HG02938 (cell line): ENCODE measurements at regions not wholly inside any gene's neighbourhood (a gene's known extent, or its start where the extent isn't known, plus 50 kb on each side); places are given as distances from the start of the nearest gene placed in this dataset.
A peak's percentile ranks its signal among the peaks of the same experiment; 100 is the strongest.

Source experiments
- ATAC-seq: cut with Tn5 transposase; IDR thresholded peaks from one replicate; pipeline ENCODE4 v1.9.1; 2021; ENCODE audit warnings: mild to moderate bottlenecking, moderate library complexity; ENCODE audit not compliant: unreplicated experiment

DNA sequence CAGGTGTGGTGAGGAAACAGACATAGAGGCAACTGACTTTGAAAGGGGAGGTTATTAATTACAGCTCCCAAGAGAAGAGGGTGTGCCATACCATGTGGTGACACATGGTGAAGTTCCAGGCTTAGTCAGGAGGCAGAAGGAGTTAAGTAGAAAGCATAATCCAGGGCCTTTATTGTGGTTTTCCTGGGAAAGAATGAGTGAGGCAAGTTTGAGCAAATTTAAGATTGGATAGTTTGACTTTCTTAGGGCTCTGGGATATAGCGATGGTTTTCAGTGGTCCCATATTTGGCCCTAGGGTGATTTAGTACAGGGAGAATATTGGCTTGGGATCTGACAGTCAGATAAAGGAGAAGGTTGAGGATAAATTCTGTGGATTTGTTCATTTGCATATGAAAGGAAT is 495.9 kb upstream of the FSTL5 start:
- ATAC-seq = no peak

DNA sequence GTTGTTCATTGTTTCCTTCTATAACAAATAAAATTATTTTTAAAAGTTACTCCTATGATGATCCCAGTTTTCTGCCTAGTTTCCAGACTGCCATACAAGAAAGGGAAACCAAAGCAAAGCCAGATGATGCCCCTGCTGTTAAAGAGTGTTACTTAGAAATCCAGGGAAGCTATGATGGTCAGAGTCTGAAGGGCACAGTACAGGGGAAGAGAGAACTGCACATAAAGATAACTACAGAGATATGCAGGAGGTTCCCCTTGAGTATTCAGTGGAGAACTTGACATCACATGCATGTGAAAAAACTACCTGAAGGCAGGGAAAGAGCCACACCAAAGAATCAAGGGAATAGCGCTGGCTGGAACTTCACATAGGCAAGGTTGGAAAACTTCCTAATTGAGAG is 494.2 kb upstream of the FSTL5 start:
- ATAC-seq = no peak

DNA sequence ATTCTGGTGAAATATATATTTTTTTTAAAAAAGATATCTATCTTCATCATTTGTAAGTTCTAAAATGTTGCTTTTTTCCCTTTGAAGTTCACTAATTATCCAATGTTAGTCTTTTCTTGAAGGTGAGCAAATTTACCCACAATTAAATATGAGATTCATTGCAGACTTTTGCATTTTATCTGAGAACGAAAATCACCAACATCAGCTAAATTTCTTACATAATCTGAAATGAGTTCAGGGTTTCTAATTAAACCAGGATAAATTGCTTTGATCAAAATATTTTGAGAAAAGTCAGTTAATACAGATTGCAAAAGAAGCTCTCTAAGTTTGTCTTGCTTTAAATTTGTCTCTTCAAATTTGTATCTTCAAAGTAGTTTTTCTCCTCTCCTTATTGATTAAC is 486.4 kb upstream of the FSTL5 start:
- ATAC-seq = no peak

DNA sequence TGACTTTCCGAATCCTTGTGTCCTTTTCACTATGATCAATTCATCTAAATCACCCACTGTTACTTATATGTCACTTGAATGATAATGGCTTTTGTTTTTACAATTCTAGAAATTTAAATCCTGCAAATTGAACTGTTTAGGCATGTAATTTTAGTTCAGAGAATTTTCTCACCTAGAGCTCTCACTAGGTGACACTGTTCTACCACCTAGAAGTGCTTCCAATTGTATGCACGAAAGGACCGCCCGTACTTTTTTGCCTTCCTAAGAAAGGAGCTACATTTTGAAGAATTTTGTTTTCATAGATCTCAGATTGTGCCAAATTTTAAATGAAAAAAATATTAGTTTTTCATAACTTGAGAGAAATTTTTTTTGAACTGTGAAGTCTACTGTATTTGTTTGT is 481.6 kb upstream of the FSTL5 start:
- ATAC-seq = no peak

DNA sequence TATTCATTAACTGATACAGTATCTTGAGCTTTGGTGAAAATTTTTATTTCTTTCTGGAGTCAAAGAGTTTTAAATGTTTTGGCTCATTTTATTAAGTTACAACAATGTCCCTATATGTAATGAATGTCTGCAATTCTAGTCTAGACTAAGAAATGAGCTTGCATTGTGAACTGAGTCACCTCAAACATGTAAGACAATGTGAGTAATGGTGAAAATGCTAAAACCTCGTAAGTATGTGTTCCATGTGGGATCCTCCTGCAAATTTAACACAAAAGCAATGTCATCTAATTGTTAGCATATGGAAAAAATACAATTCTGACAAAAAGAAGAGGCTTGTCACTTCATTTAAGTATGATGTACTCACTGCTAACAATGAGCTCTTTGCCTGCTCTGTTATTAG is 480.5 kb upstream of the FSTL5 start:
- ATAC-seq = no peak

DNA sequence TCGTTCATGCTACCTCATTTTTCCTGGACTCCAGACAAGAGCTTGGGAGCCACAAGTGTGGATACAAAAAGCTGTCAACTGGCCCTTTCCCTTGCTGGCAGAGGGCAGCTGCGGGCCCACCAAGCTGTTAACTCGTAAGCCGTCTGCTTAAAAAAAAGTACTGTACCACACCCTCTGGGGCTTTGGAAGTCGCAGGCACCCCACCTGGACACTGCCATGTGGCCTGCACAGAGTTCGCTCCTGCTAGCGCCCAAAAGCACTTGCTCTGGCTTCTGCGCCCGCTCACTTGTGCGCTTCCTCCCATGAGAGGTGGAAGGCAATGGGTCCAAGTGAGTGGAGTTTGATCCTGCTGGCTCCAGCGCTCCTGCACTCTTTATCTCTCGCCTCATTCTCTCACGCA is 476.4 kb upstream of the FSTL5 start:
- ATAC-seq = no peak

DNA sequence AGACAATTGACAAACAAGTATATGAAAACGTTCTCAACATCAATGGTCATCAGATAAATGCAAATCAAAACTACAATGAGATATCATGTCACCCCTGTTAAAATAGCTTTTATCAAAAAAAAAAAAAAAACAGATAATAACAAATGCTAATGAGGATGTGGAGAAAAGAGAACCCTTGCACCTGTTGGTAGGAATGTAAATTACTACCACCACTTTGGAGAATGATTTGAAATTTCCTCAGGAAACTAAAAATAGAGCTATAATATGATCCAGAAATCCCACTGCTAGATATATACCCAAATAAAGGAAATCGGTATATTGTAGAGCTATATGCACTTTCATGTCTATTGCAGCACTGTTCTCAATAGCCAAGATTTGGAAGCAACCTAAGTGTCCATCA is 470.6 kb upstream of the FSTL5 start:
- ATAC-seq = no peak

DNA sequence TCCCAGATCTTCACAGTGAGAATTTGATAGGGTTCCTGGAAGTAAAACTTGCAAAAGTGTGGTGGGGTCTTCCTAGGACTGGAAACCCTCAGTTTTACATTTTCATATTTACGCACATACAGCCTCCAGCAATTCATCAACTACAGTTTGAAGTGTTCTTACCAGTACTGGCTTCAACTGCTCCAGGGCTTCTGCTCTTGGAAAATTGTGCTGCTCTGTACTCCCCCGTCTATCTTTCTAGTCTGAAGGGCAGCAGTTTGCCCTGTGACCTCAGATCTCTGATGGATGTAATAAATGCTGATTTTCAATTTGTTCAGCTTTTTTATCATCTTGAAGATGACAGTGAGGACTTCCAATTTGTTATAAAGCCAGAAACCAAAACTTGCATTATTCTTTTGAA is 458.9 kb upstream of the FSTL5 start:
- no peak for ATAC-seq

DNA sequence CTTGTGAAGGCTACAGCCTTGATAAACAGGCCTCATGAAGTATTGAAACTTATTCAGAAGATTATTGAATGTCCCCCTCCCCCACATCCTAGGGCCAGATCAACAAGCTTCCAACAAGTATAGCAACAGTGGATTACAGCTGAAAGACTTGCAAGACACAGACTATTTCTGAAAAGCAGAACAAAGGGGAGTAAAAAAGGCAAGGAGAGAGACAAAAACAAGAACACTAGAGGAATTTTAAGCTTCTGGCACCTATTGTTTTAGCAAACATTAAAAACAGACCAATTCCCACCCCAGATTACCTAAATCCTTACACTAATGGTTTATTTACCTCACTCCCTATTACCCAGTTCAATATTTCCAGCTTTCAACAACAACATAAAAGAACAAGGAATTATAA is 446.3 kb upstream of the FSTL5 start:
- ATAC-seq = no peak

DNA sequence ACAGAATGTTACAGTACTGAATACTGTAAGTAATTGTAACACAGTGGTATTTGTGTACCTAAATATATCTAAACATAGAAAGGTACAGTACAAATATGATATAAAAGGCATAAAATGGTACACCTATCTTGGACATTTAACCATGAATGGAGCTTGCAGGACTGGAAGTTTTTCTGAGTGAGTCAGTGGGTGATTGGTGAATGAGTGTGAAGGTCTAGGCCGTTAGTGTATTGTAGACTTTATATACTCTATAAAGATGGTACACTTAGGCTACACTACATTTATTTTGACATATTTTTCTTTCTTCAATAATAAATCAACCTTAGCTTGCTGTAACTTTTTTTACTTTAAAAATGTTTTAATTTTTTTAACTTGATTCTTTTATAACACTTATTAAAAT is 422.5 kb upstream of the FSTL5 start:
- no peak for ATAC-seq

DNA sequence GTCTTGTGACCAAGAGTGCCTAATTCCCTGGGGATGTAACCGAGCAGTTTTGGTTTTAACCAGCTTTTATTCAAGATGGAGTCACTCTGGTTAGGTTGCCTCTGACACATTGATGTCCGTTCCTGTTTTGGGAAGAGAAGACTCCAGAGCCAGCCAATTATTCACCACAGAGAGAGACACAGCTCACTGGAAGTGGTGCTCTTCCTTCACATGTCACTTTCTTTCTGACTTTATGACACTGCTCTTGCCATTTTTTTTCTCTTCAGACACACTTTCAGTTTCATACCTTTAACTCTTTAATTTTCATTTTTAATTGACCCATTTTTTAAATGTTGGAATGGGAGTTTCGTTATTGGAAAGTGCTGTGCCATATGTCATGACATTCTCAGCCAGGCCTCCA is 418.4 kb upstream of the FSTL5 start:
- ATAC-seq = no peak

DNA sequence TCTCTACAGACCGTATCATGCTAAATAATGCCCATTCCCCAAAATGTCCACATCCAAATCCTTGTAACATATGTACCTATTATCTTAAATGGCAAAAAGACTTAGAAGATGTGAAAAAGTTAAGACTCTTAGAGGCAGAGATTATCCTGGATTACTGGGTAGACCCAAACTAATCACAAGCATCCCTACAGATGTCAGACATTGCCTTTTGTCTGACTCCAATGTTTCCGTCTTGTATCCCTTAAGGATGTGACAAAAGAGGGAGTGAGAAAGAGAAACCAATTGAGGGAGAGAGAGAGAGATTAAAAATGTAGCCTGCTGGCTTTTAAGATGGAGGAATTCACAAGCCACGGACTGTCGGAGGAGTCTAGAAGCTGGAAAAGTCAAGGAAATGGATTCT is 401.9 kb upstream of the FSTL5 start:
- ATAC-seq = no peak

DNA sequence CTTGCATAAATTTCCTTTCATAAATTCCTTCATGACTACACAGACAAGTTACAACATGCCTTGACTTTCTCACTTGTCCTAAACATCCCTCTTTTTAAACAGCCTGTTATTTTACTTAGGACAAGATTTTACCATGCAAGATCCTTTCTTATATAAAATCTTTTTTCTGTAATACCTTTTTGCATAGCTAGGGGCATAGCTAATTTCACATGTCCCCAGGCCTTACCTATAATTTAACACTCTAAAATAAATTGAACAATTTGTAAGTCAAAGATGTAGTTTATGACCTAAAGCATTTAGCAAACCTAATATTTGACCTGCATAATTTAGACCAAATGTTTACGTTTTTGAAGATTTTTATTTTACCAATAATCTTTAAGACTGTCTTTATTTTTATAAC is 396.3 kb upstream of the FSTL5 start:
- no peak for ATAC-seq

DNA sequence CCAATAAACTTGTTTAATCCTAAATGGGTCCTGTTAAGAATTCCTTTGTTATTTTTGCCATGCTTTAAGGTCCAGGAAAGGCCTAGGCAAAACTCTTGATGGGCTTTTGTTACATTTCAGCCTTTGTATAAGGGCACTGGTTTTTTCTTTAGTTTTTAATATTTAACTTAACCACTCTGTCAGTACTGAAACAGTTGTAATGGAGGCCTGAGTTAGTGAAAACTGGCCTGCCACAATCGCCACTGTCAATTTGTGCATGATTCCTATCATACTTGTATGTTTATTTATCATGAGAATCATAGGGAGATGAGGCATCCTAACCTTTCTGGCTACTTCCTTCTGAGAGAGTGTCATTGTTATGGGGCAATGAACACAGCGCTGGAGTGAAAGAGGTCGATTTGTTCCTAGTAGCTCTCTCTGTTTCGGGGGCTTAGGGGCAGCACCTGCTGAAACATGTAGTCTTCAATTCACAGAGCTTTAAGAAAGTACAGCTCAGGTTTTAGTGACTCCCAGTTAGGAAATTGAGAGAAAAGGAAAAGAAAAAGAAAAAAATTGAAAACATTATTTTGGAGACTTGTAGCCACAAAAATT is 393.8 kb upstream of the FSTL5 start:
- peak; percentile 81 for ATAC-seq

DNA sequence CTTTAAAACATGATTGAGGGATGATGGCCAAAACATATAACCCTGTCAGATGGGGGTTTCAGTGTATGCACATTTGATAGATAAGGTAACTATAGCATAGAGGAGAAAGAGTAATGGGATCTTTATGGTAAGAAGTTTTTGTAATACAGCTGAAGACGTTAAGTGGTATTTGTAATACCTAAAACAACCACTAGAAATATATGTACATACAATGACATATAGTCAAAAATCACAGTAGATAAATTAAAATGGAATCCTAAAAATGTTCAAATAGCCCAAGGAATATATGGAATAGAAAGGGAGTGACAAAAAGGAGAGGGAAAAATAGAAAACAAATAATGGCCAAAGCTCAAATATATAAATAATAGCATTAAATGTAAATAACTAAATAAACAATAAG is 371.3 kb upstream of the FSTL5 start:
- ATAC-seq = peak; percentile 51

DNA sequence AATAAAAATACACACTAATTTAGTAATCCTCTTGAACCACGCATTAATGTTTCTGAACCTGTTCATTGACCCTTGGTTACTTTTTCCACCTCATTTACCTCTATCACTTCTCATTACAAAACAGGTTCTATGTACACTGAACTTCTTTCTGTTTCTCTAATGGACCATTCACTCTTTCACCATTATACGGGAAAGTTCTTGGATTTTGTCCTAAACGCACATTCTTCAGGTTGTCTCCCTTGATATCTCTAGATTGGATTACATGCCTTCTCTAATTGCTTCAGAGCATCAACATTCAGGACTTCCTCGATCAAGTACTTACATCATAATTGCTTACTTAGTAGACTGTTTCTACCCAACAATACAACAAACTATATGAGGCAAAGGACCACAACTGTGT is 359.4 kb upstream of the FSTL5 start:
- ATAC-seq = no peak

DNA sequence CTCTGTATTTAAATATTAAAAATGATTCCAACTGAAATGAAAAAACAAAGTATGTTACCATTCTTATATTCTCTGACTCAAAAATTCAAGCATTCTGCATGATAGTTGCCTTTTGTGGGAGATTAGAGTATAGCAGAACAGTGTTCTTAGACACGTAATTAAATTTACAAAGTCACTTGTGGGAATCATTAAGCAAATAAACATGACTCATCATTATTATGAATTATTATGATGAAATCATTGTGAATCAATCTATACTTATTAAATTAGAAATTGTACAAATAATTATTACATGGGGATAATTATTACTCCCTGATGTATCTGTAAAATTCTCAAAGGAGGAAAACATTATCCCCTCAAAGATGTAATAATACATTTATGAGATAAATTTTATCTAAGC is 358.9 kb upstream of the FSTL5 start:
- no peak for ATAC-seq

DNA sequence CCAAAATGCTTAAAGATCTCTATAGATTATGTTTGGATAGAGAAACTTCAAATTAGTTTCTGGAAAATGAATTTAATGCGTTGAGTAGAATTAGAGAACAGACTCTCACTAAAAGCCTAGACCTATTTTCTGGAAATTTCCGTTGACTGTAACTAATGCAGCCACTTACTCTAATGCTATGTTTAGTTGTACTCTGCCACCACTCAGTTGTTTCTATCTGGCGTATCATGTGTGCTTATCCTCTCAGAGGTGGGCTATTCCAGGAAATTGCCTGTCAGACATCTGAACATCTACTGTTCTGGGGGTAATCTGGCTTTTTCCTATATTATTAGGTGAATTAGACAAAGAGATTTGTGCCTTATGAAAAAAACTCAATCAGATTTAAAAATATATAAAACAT is 347.1 kb upstream of the FSTL5 start:
- ATAC-seq = no peak

DNA sequence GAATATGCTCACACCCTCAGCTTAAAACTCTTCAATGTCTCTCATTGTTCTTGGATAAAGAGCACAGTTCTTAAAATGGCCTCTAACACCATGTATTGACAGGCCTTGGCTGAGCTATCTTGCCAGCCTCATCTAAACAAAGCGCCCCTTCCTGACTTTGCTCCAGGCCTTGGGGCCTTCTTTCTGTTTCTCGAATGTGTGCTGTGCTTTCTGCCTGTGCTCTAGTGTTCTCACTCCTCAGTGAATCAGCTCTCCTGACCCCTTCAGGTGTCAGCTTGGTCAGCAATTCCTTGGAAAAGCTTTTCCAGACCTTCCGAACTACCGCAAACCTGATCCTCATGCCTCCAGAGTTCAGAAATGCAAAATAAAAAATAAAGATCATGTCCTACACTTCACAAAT is 346.3 kb upstream of the FSTL5 start:
- ATAC-seq = no peak

DNA sequence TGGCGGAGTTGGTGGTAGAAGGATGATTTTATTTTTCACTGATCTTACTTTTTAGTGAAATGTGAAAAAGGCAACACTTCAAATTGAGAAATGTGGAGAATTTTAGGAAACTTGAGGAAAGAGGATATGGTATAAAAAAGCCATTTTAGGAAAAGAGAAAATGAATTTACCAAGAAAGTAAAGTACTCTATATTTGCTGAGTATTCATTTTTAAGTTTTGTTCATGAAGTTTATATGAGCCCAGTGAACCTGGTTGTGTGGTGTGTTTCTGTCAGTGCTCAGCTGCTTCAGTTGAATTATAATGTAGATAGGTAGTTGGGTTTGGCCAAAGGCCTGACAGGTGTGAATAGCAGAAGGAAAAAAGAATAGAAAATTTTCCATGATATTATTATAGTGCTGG is 345.5 kb upstream of the FSTL5 start:
- no peak for ATAC-seq

DNA sequence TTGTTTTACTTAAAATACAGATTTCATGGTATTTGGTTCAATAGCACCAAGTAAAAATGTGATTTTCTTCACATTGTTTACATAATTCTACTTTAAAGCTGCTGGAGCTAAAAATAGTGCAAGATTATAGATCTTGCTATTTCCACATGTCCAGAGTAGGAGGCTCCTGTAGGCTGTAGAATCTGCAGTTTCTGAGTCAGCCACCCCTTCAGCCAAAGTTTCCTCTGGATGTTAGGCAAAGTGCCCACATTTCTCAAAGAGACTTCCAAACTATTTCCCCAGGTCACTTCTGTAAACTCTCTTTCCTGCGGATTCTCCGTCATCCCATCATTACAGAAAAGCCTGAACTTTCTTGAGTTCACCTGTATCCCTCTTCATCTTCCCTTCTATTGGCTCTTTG is 342.5 kb upstream of the FSTL5 start:
- no peak for ATAC-seq

DNA sequence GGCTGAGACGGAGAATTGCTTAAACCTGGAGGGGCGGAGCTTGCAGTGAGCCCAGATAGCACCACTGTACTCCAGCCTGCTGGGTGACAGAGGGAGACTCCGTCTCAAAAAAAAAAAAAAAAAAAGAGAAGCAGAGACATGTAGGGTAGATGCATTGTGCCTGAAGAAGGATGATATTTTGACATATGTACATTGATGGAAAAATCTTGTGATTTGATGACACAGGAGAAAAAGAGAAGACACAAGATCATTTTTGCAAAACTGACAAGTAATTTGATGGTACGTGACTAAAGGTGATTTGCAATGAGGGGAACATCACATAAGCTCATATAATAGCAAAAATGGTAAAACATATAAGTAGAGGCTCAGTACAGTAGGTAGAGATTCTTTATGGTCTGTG is 340.1 kb upstream of the FSTL5 start:
- no peak for ATAC-seq

DNA sequence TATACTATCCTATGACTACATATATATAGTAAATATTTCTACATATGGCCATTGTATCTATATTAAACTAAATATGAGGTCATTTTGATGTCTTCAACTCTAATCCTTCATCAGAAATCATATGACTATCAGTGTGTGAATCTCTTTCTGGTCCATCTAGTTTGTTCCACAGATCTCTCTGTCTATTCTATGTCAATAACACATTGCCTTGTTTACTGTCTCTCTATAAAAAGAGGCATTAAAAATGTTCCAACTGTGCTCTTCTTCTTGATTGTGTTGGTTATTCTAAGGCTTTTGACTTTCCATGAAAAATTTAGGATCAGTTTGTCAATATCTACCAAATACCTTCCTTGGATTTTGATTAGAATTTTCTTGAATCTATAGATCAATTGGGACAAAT is 338.3 kb upstream of the FSTL5 start:
- no peak for ATAC-seq

DNA sequence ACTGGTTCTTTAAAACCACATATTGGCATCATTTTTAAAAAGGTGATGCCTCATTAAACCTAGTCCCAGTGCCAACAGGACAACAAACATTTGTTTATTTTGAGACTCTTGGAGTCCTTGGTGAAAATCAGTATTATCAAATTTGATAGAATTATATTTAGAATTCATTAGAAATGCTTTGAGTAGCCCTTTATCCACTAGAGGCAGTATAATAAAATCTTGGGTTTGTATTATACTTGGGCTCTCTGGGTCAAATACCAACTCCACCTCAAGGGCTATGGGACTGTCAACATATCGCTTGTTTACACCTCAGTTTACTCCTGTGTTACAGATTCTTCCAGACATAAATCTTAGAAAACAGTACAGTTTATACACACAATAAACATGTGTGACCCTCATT is 335.7 kb upstream of the FSTL5 start:
- peak; percentile 63 for ATAC-seq
